ENCODE measurements at regions not wholly inside any gene's neighbourhood (a gene's known extent, or its start where the extent isn't known, plus 50 kb on each side); places are given as distances from the start of the nearest gene placed in this dataset.

GRCh38 chr1:189819751-189820150, 657.9 kb downstream of the BRINP3 start:
- Histone ChIP-seq H3K27me3 (ENCODE audit: insufficient read depth, low read length) (no peaks in the 10 kb centered on the region), H3K9me3 (ENCODE audit: low read depth, low read length) (no peaks in the 10 kb centered on the region), H3K4me3 (ENCODE audit: low read length) (no peak overlapping the region), H3K4me1 (ENCODE audit: insufficient read depth, low read length) (no peaks in the 10 kb centered on the region)

GRCh38 chr1:189821833-189822232, 655.8 kb downstream of the BRINP3 start:
- Histone ChIP-seq H3K27me3 (ENCODE audit: insufficient read depth, low read length) (no peaks in the 10 kb centered on the region), H3K4me1 (ENCODE audit: insufficient read depth, low read length) (no peaks in the 10 kb centered on the region), H3K9me3 (ENCODE audit: low read depth, low read length) (no peaks in the 10 kb centered on the region), H3K4me3 (ENCODE audit: low read length) (no peak overlapping the region)

GRCh38 chr1:189834813-189835212, 642.9 kb downstream of the BRINP3 start:
- Histone ChIP-seq H3K4me1 (ENCODE audit: insufficient read depth, low read length) (no peaks in the 10 kb centered on the region), H3K4me3 (ENCODE audit: low read length) (no peak overlapping the region), H3K27me3 (ENCODE audit: insufficient read depth, low read length) (no peaks in the 10 kb centered on the region), H3K9me3 (ENCODE audit: low read depth, low read length) (no peaks in the 10 kb centered on the region)

- Histone ChIP-seq H3K4me1 (ENCODE audit: insufficient read depth, low read length) (no peaks in the 10 kb centered on the region), H3K9me3 (ENCODE audit: low read depth, low read length) (no peaks in the 10 kb centered on the region), H3K27me3 (ENCODE audit: insufficient read depth, low read length) (no peaks in the 10 kb centered on the region), H3K4me3 (ENCODE audit: low read length) (no peak overlapping the region)
Measured at GRCh38 chr1:189847613-189848012, 630.1 kb downstream of the BRINP3 start.

GRCh38 chr1:189851806-189852367, 625.8 kb downstream of the BRINP3 start:
- Histone ChIP-seq H3K4me3 (ENCODE audit: low read length) (no peak overlapping the region), H3K4me1 (ENCODE audit: insufficient read depth, low read length) (no peaks in the 10 kb centered on the region), H3K27me3 (ENCODE audit: insufficient read depth, low read length) (no peaks in the 10 kb centered on the region), H3K9me3 (ENCODE audit: low read depth, low read length) (no peaks in the 10 kb centered on the region)

GRCh38 chr1:189859385-189859977, 618.2 kb downstream of the BRINP3 start:
- Histone ChIP-seq H3K27me3 (ENCODE audit: insufficient read depth, low read length) (no peaks in the 10 kb centered on the region), H3K9me3 (ENCODE audit: low read depth, low read length) (peaks cover 5% of the 10 kb centered on the region), H3K4me1 (ENCODE audit: insufficient read depth, low read length) (no peaks in the 10 kb centered on the region), H3K4me3 (ENCODE audit: low read length) (no peak overlapping the region)

GRCh38 chr1:189866606-189867005, 611.1 kb downstream of the BRINP3 start:
- no peak overlapping the region for H3K4me3 ChIP-seq (ENCODE audit: low read length)
- H3K9me3 ChIP-seq (ENCODE audit: low read depth, low read length): no peaks in the 10 kb centered on the region
- H3K27me3 ChIP-seq (ENCODE audit: insufficient read depth, low read length): no peaks in the 10 kb centered on the region
- no peaks in the 10 kb centered on the region for H3K4me1 ChIP-seq (ENCODE audit: insufficient read depth, low read length)

- Histone ChIP-seq H3K4me3 (ENCODE audit: low read length) (no peak overlapping the region), H3K27me3 (ENCODE audit: insufficient read depth, low read length) (no peaks in the 10 kb centered on the region), H3K9me3 (ENCODE audit: low read depth, low read length) (no peaks in the 10 kb centered on the region), H3K4me1 (ENCODE audit: insufficient read depth, low read length) (no peaks in the 10 kb centered on the region)
Measured at GRCh38 chr1:189868021-189868420, 609.6 kb downstream of the BRINP3 start.

GRCh38 chr1:189874715-189875435, 602.8 kb downstream of the BRINP3 start:
- Histone ChIP-seq H3K9me3 (ENCODE audit: low read depth, low read length) (no peaks in the 10 kb centered on the region), H3K4me1 (ENCODE audit: insufficient read depth, low read length) (no peaks in the 10 kb centered on the region), H3K27me3 (ENCODE audit: insufficient read depth, low read length) (no peaks in the 10 kb centered on the region), H3K4me3 (ENCODE audit: low read length) (no peak overlapping the region)

- H3K27me3 ChIP-seq (ENCODE audit: insufficient read depth, low read length): no peaks in the 10 kb centered on the region
- H3K4me3 ChIP-seq (ENCODE audit: low read length): no peak overlapping the region
- H3K9me3 ChIP-seq (ENCODE audit: low read depth, low read length): no peaks in the 10 kb centered on the region
- H3K4me1 ChIP-seq (ENCODE audit: insufficient read depth, low read length): no peaks in the 10 kb centered on the region
Measured at GRCh38 chr1:189880135-189880534, 597.5 kb downstream of the BRINP3 start.

GRCh38 chr1:189899686-189900425, 577.8 kb downstream of the BRINP3 start:
- H3K27me3 ChIP-seq (ENCODE audit: insufficient read depth, low read length): no peaks in the 10 kb centered on the region
- no peaks in the 10 kb centered on the region for H3K4me1 ChIP-seq (ENCODE audit: insufficient read depth, low read length)
- H3K4me3 ChIP-seq (ENCODE audit: low read length): no peak overlapping the region
- no peaks in the 10 kb centered on the region for H3K9me3 ChIP-seq (ENCODE audit: low read depth, low read length)

- Histone ChIP-seq H3K27me3 (ENCODE audit: insufficient read depth, low read length) (no peaks in the 10 kb centered on the region), H3K4me3 (ENCODE audit: low read length) (no peak overlapping the region), H3K9me3 (ENCODE audit: low read depth, low read length) (no peaks in the 10 kb centered on the region), H3K4me1 (ENCODE audit: insufficient read depth, low read length) (no peaks in the 10 kb centered on the region)
Measured at GRCh38 chr1:189904509-189904908, 573.2 kb downstream of the BRINP3 start.

- no peaks in the 10 kb centered on the region for H3K27me3 ChIP-seq (ENCODE audit: insufficient read depth, low read length)
- H3K4me3 ChIP-seq (ENCODE audit: low read length): no peak overlapping the region
- H3K4me1 ChIP-seq (ENCODE audit: insufficient read depth, low read length): no peaks in the 10 kb centered on the region
- no peaks in the 10 kb centered on the region for H3K9me3 ChIP-seq (ENCODE audit: low read depth, low read length)
Measured at GRCh38 chr1:189908113-189908512, 569.6 kb downstream of the BRINP3 start.

GRCh38 chr1:189921613-189922012, 556.1 kb downstream of the BRINP3 start:
- Histone ChIP-seq H3K9me3 (ENCODE audit: low read depth, low read length) (peaks cover 11% of the 10 kb centered on the region), H3K4me1 (ENCODE audit: insufficient read depth, low read length) (no peaks in the 10 kb centered on the region), H3K4me3 (ENCODE audit: low read length) (no peak overlapping the region), H3K27me3 (ENCODE audit: insufficient read depth, low read length) (no peaks in the 10 kb centered on the region)

- Histone ChIP-seq H3K27me3 (ENCODE audit: insufficient read depth, low read length) (no peaks in the 10 kb centered on the region), H3K4me1 (ENCODE audit: insufficient read depth, low read length) (no peaks in the 10 kb centered on the region), H3K4me3 (ENCODE audit: low read length) (no peak overlapping the region), H3K9me3 (ENCODE audit: low read depth, low read length) (no peaks in the 10 kb centered on the region)
Measured at GRCh38 chr1:189927641-189928040, 550.0 kb downstream of the BRINP3 start.
